Epithelial cell of esophagus (primary cell): ENCODE measurements at regions not wholly inside any gene's neighbourhood (a gene's known extent, or its start where the extent isn't known, plus 50 kb on each side); places are given as distances from the start of the nearest gene placed in this dataset.

Source experiments
- DNase-seq: peaks from one replicate; pipeline ENCODE4 v3.0.0; 2010; ENCODE audit warnings: low read depth
- H3K4me3 ChIP-seq: 2 replicates; pipeline ENCODE4 v1.5.1; 2011; ENCODE audit warnings: mild to moderate bottlenecking, low read length, control low read depth
- TF ChIP-seq, protein P1 (sequence below): IDR thresholded peaks from 2 replicates; pipeline ENCODE4 v1.5.1; 2011; ENCODE audit warnings: low read depth, mild to moderate bottlenecking, low read length, control low read depth, inconsistent platforms; ENCODE audit not compliant: insufficient read depth; ENCODE audit errors: missing control alignments

DNA sequence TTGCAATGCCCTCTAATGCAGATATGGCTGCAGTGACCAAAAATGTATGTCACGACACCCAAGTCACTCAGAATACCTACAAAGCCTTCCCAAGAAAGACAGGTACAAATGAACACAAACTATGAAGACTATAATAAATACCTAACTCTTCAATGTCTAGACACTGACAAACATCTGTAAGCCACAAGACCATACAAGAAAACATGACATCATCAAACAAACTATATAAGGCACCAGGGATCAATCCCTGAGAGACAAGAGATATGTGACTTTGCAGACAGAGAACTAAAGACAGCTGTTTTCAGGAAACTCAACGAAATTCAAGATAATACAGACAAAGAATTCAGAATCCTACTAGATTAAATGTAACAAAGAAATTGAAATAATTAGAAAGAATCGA, 603.7 kb downstream of the CDH9 start:
- H3K4me3 ChIP-seq = no peak overlapping the region
- TF ChIP-seq, protein P1, sequence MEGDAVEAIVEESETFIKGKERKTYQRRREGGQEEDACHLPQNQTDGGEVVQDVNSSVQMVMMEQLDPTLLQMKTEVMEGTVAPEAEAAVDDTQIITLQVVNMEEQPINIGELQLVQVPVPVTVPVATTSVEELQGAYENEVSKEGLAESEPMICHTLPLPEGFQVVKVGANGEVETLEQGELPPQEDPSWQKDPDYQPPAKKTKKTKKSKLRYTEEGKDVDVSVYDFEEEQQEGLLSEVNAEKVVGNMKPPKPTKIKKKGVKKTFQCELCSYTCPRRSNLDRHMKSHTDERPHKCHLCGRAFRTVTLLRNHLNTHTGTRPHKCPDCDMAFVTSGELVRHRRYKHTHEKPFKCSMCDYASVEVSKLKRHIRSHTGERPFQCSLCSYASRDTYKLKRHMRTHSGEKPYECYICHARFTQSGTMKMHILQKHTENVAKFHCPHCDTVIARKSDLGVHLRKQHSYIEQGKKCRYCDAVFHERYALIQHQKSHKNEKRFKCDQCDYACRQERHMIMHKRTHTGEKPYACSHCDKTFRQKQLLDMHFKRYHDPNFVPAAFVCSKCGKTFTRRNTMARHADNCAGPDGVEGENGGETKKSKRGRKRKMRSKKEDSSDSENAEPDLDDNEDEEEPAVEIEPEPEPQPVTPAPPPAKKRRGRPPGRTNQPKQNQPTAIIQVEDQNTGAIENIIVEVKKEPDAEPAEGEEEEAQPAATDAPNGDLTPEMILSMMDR = no peak
- DNase-seq = no peak

DNA sequence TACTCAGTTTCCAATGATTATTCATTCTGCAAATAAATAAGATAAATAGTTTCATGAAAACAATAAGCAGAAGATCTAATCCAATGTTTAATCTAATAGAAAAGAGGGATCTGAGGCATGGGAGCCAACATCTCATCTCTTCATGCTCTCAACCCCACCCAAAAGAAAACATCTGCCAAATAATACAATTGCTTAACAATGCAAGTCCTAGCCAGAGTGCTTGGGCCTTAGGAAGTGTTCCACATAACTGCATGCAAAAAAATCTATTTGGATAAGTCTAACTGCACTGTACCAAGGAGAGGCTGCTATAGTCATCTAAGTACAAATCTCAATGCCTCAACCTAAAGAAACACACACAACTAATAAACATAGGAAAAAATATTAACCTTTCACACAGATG, 606.0 kb downstream of the CDH9 start:
- H3K4me3 ChIP-seq = no peak overlapping the region
- no peak for DNase-seq
- TF ChIP-seq, protein P1 = no peak

DNA sequence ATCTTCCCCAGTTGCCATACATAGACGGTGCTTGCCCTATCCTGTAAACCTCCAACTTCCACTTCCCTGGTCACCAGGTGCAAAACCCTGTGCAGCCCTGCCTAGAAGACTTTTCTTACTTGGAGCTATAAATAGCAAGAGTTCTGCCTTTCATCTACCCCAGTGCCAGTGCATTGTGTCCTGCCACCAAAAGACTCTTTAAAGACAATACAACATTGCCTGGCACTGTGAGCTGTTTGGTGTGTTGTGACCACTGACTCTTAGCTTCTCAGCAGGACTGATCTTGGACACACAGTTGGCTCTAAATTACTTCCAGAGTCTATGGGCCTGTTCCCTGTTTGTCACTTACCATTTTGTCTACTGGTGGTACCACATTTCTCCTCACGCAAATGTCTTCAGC, 608.1 kb downstream of the CDH9 start:
- H3K4me3 ChIP-seq = no peak overlapping the region
- TF ChIP-seq, protein P1 = no peak
- no peak for DNase-seq

DNA sequence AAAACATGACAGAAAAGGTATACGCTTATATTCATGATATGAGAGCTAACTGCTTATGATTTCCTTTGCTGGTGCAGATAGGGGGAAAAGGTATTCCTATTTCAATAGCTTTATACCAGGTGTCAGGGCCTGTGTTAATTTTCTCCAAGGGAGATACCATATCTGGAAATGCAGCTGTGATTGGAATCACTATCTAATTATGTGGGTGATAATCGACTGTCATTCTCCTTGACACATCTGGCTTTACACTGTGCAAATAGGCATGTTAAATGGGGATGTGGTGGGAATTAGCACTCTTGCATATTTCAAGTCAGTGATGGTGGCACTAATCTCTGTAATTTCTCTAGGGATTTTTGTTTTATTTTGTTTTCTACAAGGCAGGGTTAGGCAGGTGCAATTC, 611.1 kb downstream of the CDH9 start:
- TF ChIP-seq, protein P1 = no peak
- no peak for DNase-seq
- no peak overlapping the region for H3K4me3 ChIP-seq

DNA sequence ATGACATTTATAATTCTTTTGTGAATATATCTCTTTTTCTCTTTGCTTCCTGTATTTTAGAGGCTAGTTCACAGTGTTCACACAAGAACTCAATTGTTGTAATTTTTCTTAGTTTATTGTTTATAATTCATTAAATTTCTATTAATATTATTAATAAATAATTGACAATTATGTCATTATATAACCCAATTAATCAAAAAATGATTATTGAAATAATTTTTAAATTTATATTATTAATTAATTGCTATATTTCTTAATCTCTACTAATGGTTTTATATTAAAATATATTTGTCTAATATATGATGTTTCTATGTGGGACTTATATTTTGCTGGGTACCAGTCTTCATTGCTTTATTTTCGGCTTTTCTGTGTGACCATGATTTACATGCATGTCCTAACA, 618.4 kb downstream of the CDH9 start:
- TF ChIP-seq, protein P1 = no peak
- H3K4me3 ChIP-seq = no peak overlapping the region
- DNase-seq = no peak

DNA sequence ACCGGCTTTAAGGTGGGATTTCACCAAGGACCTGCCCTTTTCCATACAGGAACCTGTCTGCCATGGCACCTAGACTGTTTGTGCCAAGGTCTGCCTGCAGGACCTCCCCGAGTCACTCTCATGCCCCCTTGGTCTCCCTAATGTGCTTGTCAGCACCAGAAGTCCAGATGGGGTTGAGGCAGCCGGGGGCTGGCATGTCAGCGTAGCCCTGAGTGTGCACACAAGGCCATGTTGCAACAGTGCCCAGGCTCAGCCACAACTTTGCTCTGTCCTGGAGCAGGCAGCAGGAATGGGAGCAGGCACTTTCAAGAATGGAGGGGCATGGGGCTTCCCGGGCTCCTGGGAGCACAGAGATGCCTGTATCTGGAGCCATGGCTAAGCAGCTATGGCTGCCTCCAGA, 621.5 kb downstream of the CDH9 start:
- H3K4me3 ChIP-seq = no peak overlapping the region
- DNase-seq = no peak
- TF ChIP-seq, protein P1 = no peak

DNA sequence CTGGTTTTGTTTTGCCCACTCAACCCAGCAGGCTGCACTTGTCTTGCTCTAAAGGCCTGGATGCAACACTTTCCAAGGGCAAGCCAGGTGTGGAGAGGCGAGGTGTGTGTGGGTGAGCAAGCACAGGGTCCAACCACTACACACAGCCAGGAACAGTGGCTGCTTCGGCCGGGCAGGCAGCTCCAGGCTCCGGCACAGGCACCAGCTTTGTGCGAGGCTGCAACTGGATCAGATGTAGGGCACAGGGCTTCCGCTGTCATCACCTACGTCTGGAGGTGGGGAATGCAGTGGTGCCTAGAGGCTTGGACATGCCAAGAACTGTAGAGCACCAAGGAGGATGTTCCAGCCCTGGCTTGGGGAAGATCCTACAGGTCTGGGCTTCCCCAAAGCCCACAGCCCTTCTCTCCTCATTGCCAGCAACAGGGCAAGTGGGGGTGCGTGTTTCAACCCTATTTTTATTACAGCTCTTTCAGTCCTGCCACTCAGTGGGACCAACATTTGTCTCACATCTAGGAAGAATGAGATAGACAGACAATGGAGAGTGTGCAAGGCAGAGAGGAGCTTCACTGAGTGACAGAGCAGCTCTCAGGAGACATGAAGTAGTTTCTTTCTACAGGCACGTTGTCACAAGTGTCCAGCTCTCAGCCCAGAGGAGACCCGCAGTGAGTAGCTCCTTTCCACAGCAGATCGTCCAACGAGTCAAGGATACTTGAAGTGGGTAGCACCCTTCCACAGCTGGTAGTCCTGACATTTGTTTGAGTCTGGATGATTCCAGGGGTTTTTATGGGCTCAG, 622.2 kb downstream of the CDH9 start:
- H3K4me3 ChIP-seq = no peak overlapping the region
- TF ChIP-seq, protein P1 = no peak
- DNase-seq = no peak
